Kidney epithelial cell (primary cell): ENCODE measurements at regions not wholly inside any gene's neighbourhood (a gene's known extent, or its start where the extent isn't known, plus 50 kb on each side); places are given as distances from the start of the nearest gene placed in this dataset.

Experiments used
- DNase-seq: peaks from one replicate; pipeline ENCODE4 v3.0.0-alpha.2; 2010; ENCODE audit warnings: low read depth
- H3K27me3 ChIP-seq: 2 replicates; pipeline ENCODE4 v1.6.0; 2011; ENCODE audit warnings: low read length; ENCODE audit not compliant: control insufficient read depth, insufficient read depth
- H3K36me3 ChIP-seq: 2 replicates; pipeline ENCODE4 v1.5.1; 2011; ENCODE audit warnings: low read length; ENCODE audit not compliant: control insufficient read depth, insufficient read depth
- H3K4me3 ChIP-seq: 2 replicates; pipeline ENCODE4 v1.5.1; 2011; ENCODE audit warnings: low read depth, mild to moderate bottlenecking, control low read depth, low read length
- CTCF ChIP-seq: IDR thresholded peaks from 2 replicates; pipeline ENCODE4 v1.5.1; 2011; ENCODE audit warnings: mild to moderate bottlenecking, moderate library complexity, low read length, control low read depth, inconsistent platforms; ENCODE audit not compliant: insufficient read depth, poor library complexity, severe bottlenecking

GRCh38 chr22:49565516-49565855 is 262.2 kb downstream of the BRD1 start:
- Histone ChIP-seq H3K36me3 (no peaks in the 10 kb centered on the region), H3K27me3 (no peaks in the 10 kb centered on the region), H3K4me3 (no peak overlapping the region)
- DNase-seq = no peak
- TF ChIP-seq CTCF = no peak

GRCh38 chr22:49564666-49565515 is 262.8 kb downstream of the BRD1 start:
- no peak for DNase-seq
- Histone ChIP-seq H3K4me3 (no peak overlapping the region), H3K36me3 (no peaks in the 10 kb centered on the region), H3K27me3 (no peaks in the 10 kb centered on the region)
- TF ChIP-seq CTCF = no peak

- Histone ChIP-seq H3K4me3 (no peak overlapping the region), H3K27me3 (no peaks in the 10 kb centered on the region), H3K36me3 (no peaks in the 10 kb centered on the region)
- no peak for TF ChIP-seq CTCF
- no peak for DNase-seq
Observed at GRCh38 chr22:49564054-49564453, 263.6 kb downstream of the BRD1 start.

GRCh38 chr22:49562685-49563249 is 264.9 kb downstream of the BRD1 start:
- no peak for DNase-seq
- Histone ChIP-seq H3K36me3 (no peaks in the 10 kb centered on the region), H3K27me3 (no peaks in the 10 kb centered on the region), H3K4me3 (no peak overlapping the region)
- no peak for TF ChIP-seq CTCF

- no peak for DNase-seq
- no peak overlapping the region for H3K4me3 ChIP-seq
- no peak for TF ChIP-seq CTCF
- no peaks in the 10 kb centered on the region for H3K36me3 ChIP-seq
- H3K27me3 ChIP-seq = no peaks in the 10 kb centered on the region
Observed at GRCh38 chr22:49561976-49562375, 265.7 kb downstream of the BRD1 start.

- H3K36me3 ChIP-seq = no peaks in the 10 kb centered on the region
- TF ChIP-seq CTCF = no peak
- DNase-seq = no peak
- no peak overlapping the region for H3K4me3 ChIP-seq
- no peaks in the 10 kb centered on the region for H3K27me3 ChIP-seq
Observed at GRCh38 chr22:49561338-49561737, 266.3 kb downstream of the BRD1 start.
